ENCODE measurements at regions not wholly inside any gene's neighbourhood (a gene's known extent, or its start where the extent isn't known, plus 50 kb on each side); places are given as distances from the start of the nearest gene placed in this dataset.

DNA sequence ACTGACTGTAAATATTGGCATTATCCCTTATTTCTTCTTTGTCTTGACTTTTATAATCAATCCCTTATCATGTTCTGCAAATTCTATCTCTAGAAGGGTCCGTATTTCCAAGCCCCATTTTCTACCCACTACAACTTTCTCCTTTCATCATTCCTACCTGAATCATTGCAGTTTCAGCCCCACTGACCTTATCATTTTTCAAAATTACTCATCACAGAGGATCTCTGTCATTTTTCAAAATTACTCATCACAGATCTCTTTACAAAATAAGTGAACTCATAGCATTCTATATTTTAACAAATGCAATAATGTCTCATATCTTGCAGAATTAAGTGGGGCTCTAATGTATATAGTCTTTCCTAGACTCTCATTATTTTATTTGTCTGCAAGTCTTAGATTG lies 256.9 kb upstream of the COX7C start:
- Mint-ChIP-seq H3K4me3 (ENCODE audit: low read depth, unreplicated experiment) (no peak overlapping the region), H3K27me3 (ENCODE audit: unreplicated experiment) (no peaks in the 10 kb centered on the region), H3K9me3 (ENCODE audit: low read depth, unreplicated experiment) (no peaks in the 10 kb centered on the region), H3K27ac (ENCODE audit: unreplicated experiment) (no peak overlapping the region), H3K36me3 (ENCODE audit: insufficient read depth, unreplicated experiment) (no peaks in the 10 kb centered on the region), H3K4me1 (ENCODE audit: low read depth, unreplicated experiment) (no peaks in the 10 kb centered on the region)
- CTCF ChIA-PET, result no interaction called here
- no peak for DNase-seq
- BruUV-seq (replicated peaks), result no TSS peak
- TF ChIP-seq, protein P1, sequence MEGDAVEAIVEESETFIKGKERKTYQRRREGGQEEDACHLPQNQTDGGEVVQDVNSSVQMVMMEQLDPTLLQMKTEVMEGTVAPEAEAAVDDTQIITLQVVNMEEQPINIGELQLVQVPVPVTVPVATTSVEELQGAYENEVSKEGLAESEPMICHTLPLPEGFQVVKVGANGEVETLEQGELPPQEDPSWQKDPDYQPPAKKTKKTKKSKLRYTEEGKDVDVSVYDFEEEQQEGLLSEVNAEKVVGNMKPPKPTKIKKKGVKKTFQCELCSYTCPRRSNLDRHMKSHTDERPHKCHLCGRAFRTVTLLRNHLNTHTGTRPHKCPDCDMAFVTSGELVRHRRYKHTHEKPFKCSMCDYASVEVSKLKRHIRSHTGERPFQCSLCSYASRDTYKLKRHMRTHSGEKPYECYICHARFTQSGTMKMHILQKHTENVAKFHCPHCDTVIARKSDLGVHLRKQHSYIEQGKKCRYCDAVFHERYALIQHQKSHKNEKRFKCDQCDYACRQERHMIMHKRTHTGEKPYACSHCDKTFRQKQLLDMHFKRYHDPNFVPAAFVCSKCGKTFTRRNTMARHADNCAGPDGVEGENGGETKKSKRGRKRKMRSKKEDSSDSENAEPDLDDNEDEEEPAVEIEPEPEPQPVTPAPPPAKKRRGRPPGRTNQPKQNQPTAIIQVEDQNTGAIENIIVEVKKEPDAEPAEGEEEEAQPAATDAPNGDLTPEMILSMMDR (IDR thresholded peaks at IDR 0.05; ENCODE audit: unreplicated experiment), result no peak
- intact Hi-C loops (cut with micrococcal nuclease; ENCODE audit: unreplicated experiment), result no loop called here

DNA sequence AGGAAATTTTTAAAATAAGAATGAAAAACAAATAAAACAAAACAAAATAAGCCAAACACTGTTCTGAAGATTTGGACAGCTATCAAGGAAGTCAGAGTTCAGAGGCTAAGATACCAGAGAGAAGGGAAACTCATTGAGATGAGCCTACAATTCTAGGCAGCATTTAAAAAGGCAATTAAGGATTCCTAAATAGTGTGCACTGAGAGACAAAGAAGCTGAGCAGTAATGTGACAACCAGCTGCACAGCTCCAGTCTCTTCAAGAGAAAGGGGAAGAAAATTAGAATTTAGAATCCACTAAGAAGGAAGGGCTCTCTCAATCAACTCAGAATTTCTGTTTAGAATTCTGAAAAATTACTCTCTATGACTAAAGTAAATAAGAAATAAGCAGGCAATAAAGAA lies 246.7 kb upstream of the COX7C start:
- H3K4me1 Mint-ChIP-seq (ENCODE audit: low read depth, unreplicated experiment), result no peaks in the 10 kb centered on the region

DNA sequence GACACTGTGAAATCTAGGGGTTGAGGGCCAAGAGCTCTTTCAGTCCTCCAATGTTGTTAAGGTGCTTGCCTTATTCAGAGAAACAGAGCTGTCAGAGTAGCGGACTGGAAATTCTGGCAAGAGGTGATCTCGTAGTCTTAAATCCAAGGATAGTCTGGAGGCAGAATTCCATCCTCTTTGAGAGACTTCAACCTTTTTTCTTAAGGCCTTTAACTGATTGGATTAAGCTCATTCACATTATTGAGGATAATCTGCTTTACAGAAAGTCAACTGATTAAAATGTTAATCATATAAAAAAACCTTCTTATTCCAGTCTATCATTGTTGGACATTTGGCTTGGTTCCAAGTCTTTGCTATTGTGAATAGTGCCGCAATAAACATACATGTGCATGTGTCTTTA lies 243.1 kb upstream of the COX7C start:
- CTCF ChIA-PET, result no interaction called here

More for the DNA sequence above, 246.7 kb upstream of the COX7C start:
- peaks cover 2% of the 10 kb centered on the region for H3K9me3 Mint-ChIP-seq (ENCODE audit: low read depth, unreplicated experiment)
- no peaks in the 10 kb centered on the region for H3K27me3 Mint-ChIP-seq (ENCODE audit: unreplicated experiment)
- intact Hi-C loops (cut with micrococcal nuclease; ENCODE audit: unreplicated experiment), result no loop called here
- no peak overlapping the region for H3K27ac Mint-ChIP-seq (ENCODE audit: unreplicated experiment)
- no TSS peak for BruUV-seq (replicated peaks)
- CTCF ChIA-PET, result no interaction called here
- H3K4me3 Mint-ChIP-seq (ENCODE audit: low read depth, unreplicated experiment), result no peak overlapping the region
- TF ChIP-seq, protein P1 (IDR thresholded peaks at IDR 0.05; ENCODE audit: unreplicated experiment), result no peak
- DNase-seq, result no peak
- no peaks in the 10 kb centered on the region for H3K36me3 Mint-ChIP-seq (ENCODE audit: insufficient read depth, unreplicated experiment)

DNA sequence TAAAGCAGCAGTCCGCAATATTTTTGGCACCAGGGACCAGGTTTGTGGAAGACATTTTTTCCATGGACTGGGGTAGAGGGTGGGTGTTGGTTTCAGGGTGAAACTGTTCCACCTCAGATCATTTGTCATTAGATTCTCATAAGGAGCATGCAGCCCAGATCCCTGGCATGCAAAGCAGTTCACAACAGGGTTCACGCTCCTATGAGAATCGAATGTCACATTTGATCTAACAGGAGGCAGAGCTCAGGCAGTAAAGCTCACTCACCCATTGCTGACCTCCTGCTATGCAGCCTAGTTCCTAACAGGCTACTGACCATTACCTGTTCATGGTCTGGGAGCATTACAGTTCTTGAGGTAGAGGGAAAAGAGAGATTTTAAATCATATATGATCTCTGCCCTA lies 241.5 kb upstream of the COX7C start:
- no peaks in the 10 kb centered on the region for H3K27me3 Mint-ChIP-seq (ENCODE audit: unreplicated experiment)
- DNase-seq, result no peak
- BruUV-seq (replicated peaks), result no TSS peak
- H3K4me1 Mint-ChIP-seq (ENCODE audit: low read depth, unreplicated experiment), result no peaks in the 10 kb centered on the region
- TF ChIP-seq, protein P1 (IDR thresholded peaks at IDR 0.05; ENCODE audit: unreplicated experiment), result no peak
- no peak overlapping the region for H3K27ac Mint-ChIP-seq (ENCODE audit: unreplicated experiment)
- intact Hi-C loops (cut with micrococcal nuclease; ENCODE audit: unreplicated experiment), result no loop called here
- no peaks in the 10 kb centered on the region for H3K36me3 Mint-ChIP-seq (ENCODE audit: insufficient read depth, unreplicated experiment)
- H3K9me3 Mint-ChIP-seq (ENCODE audit: low read depth, unreplicated experiment), result no peaks in the 10 kb centered on the region
- CTCF ChIA-PET, result no interaction called here
- no peak overlapping the region for H3K4me3 Mint-ChIP-seq (ENCODE audit: low read depth, unreplicated experiment)

More for the DNA sequence above, 243.1 kb upstream of the COX7C start:
- no peaks in the 10 kb centered on the region for H3K27me3 Mint-ChIP-seq (ENCODE audit: unreplicated experiment)
- intact Hi-C loops (cut with micrococcal nuclease; ENCODE audit: unreplicated experiment), result no loop called here
- no peak overlapping the region for H3K4me3 Mint-ChIP-seq (ENCODE audit: low read depth, unreplicated experiment)
- no peaks in the 10 kb centered on the region for H3K4me1 Mint-ChIP-seq (ENCODE audit: low read depth, unreplicated experiment)
- H3K9me3 Mint-ChIP-seq (ENCODE audit: low read depth, unreplicated experiment), result peaks cover 2% of the 10 kb centered on the region
- TF ChIP-seq, protein P1 (IDR thresholded peaks at IDR 0.05; ENCODE audit: unreplicated experiment), result no peak
- BruUV-seq (replicated peaks), result no TSS peak
- H3K27ac Mint-ChIP-seq (ENCODE audit: unreplicated experiment), result no peak overlapping the region
- DNase-seq, result no peak
- H3K36me3 Mint-ChIP-seq (ENCODE audit: insufficient read depth, unreplicated experiment), result no peaks in the 10 kb centered on the region
